Thoracic aorta (tissue), 2 donors: ENCODE measurements at regions not wholly inside any gene's neighbourhood (a gene's known extent, or its start where the extent isn't known, plus 50 kb on each side); places are given as distances from the start of the nearest gene placed in this dataset.
A peak's percentile ranks its signal among the peaks of the same experiment; 100 is the strongest.

Experiments used
- ATAC-seq: fragments of 150-250 bp; one replicate; pipeline ENCODE4 v1.8.0; 2017; ENCODE audit warnings: low read depth; ENCODE audit not compliant: insufficient number of reproducible peaks, low FRiP score
- DNase-seq: peaks from one replicate; pipeline ENCODE4 v3.0.0-alpha.2; 2020; ENCODE audit warnings: low spot score
- H3K27ac ChIP-seq, 2 donors: fragments of 200-600 bp; sonication (generic); 1 replicate in 1 of 2; 2 replicates in 1 of 2; pipeline ENCODE4 v1.5.1; 2016; ENCODE audit warnings: mild to moderate bottlenecking in 2 of 2, moderate library complexity in 2 of 2
- H3K27me3 ChIP-seq: fragments of 200-600 bp; sonication (generic); replicated peaks from 2 replicates; pipeline ENCODE4 v1.6.0; 2016; ENCODE audit warnings: mild to moderate bottlenecking; ENCODE audit not compliant: insufficient read depth
- H3K36me3 ChIP-seq: fragments of 200-600 bp; sonication (generic); one replicate; pipeline ENCODE4 v1.5.1; 2016
- H3K4me1 ChIP-seq, 2 donors: fragments of 200-600 bp; sonication (generic); 1 replicate in 1 of 2; 2 replicates in 1 of 2; pipeline versions ENCODE4 v1.5.1 to v1.6.0; 2016; ENCODE audit warnings: low read depth in 2 of 2, mild to moderate bottlenecking in 1 of 2; ENCODE audit not compliant: control insufficient read depth in 1 of 2
- H3K4me3 ChIP-seq: fragments of 200-600 bp; sonication (generic); 2 replicates; pipeline ENCODE4 v1.5.1; 2016; ENCODE audit warnings: mild to moderate bottlenecking
- H3K9me3 ChIP-seq: fragments of 200-600 bp; sonication (generic); 2 replicates; pipeline ENCODE4 v1.5.1; 2016
- TF ChIP-seq, protein P1 (sequence below): fragments of 200-600 bp; sonication (generic); IDR thresholded peaks from one replicate; pipeline ENCODE4 v1.5.1; 2019; ENCODE audit warnings: antibody characterized with exemption

DNA sequence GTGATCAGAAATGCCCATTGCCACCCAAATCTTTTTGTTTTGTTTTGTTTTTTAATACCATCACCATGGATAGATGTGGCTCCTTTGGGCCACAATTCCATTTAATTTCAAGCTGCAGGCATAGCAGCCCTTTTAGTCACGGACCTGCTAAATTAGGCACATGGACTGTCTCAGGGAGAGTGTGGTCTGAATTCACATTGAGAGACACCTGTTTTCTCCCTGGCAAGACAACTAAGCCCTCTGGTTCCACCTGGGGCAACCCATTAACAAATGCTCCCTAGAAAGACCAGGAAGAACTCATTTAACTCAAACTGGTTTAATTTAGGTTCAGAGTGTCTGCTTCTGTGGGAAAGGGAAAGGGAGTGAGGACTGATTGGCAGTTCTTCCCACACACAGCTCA is 88.2 kb upstream of the ANKRD1 start:
- DNase-seq (no peak), ATAC-seq (no peak)
- Histone ChIP-seq H3K36me3 (no peaks in the 10 kb centered on the region), H3K4me3 (no peak overlapping the region), H3K27me3 (no peaks in the 10 kb centered on the region), H3K9me3 (no peaks in the 10 kb centered on the region), H3K4me1 (peaks cover 8 to 32% of the 10 kb centered on the region in 2 donors), H3K27ac (no peak overlapping the region)
- TF ChIP-seq, protein P1, sequence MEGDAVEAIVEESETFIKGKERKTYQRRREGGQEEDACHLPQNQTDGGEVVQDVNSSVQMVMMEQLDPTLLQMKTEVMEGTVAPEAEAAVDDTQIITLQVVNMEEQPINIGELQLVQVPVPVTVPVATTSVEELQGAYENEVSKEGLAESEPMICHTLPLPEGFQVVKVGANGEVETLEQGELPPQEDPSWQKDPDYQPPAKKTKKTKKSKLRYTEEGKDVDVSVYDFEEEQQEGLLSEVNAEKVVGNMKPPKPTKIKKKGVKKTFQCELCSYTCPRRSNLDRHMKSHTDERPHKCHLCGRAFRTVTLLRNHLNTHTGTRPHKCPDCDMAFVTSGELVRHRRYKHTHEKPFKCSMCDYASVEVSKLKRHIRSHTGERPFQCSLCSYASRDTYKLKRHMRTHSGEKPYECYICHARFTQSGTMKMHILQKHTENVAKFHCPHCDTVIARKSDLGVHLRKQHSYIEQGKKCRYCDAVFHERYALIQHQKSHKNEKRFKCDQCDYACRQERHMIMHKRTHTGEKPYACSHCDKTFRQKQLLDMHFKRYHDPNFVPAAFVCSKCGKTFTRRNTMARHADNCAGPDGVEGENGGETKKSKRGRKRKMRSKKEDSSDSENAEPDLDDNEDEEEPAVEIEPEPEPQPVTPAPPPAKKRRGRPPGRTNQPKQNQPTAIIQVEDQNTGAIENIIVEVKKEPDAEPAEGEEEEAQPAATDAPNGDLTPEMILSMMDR, result no peak

GRCh38 chr10:91010952-91011351 is 90.1 kb upstream of the ANKRD1 start:
- Histone ChIP-seq H3K36me3 (no peaks in the 10 kb centered on the region), H3K4me1 (peaks cover 8 to 28% of the 10 kb centered on the region in 2 donors), H3K9me3 (no peaks in the 10 kb centered on the region), H3K27ac (no peak overlapping the region), H3K4me3 (no peak overlapping the region), H3K27me3 (no peaks in the 10 kb centered on the region)
- ATAC-seq, result peak; percentile 24
- TF ChIP-seq, protein P1, result no peak
- DNase-seq, result no peak

DNA sequence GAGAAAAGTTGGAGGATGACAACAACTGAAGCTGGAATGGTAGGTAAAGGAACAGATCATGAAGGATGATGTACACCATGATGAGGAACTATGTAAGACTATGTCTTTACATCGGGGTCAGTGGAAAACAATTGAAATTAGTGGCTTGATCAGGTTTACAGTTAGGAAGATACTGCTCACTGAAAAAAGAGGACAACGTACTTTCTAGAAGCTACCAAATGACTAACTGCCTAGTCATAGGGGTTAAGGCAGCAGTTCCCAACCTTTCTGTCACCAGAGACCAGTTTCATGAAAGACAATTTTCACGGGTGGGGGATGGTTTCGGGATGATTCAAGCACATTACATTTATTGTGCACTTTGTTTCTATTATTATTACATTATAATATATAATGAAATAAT is 91.6 kb upstream of the ANKRD1 start:
- Histone ChIP-seq H3K9me3 (no peaks in the 10 kb centered on the region), H3K4me1 (peaks cover 0 to 12% of the 10 kb centered on the region in 2 donors), H3K4me3 (no peak overlapping the region), H3K27me3 (no peaks in the 10 kb centered on the region), H3K27ac (no peak overlapping the region), H3K36me3 (no peaks in the 10 kb centered on the region)
- TF ChIP-seq, protein P1, result no peak
- DNase-seq (no peak), ATAC-seq (no peak)

DNA sequence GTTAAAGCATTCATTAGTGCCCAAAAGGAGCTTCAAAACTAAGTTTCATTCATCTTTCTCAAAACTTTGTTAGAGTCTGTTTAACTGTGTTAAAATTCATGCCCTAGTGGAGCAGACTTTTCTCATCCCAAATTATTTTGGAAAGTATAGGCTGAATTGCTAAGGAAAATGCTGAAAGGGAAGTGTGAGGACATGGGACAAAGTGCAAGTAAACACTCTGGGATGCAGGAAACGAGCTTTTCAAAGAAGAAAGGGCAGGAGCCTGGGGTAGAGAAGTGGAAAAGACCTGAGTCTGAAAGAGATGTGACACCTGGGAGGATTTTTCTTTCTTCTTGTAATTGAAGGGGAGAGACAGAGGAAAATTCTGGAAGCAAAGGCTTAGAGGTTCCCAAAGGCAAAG is 93.1 kb upstream of the ANKRD1 start:
- H3K9me3 ChIP-seq, result no peaks in the 10 kb centered on the region
- no peak for DNase-seq
- no peaks in the 10 kb centered on the region for H3K27me3 ChIP-seq
- H3K27ac ChIP-seq, result no peak overlapping the region
- TF ChIP-seq, protein P1, result no peak
- H3K4me1 ChIP-seq, result peaks cover 0 to 8% of the 10 kb centered on the region in 2 donors
- H3K36me3 ChIP-seq, result no peaks in the 10 kb centered on the region
- no peak for ATAC-seq
- no peak overlapping the region for H3K4me3 ChIP-seq

DNA sequence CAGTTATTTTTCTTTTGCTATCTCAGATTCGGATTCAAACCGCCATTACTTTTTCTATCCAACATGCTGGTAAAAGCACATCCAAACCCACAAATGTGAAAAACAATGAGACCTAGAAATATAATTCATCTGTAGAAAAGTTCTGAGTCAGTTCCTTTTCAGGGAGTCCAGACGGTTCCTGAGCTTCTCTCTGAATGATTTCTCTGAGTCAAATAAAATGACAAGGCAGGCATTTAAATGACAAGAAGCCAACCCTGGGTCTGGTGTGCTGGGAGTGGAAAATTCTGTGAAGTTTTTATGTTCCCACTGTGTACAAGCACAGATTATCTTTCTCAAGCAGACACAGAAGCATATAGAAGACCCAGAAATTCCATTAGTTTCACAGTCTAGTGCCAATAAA is 96.3 kb upstream of the ANKRD1 start:
- no peak overlapping the region for H3K27ac ChIP-seq
- no peaks in the 10 kb centered on the region for H3K27me3 ChIP-seq

More for the DNA sequence above, 96.3 kb upstream of the ANKRD1 start:
- Histone ChIP-seq H3K36me3 (no peaks in the 10 kb centered on the region), H3K4me3 (no peak overlapping the region), H3K9me3 (no peaks in the 10 kb centered on the region), H3K4me1 (peaks cover 0 to 8% of the 10 kb centered on the region in 2 donors)
- ATAC-seq (no peak), DNase-seq (no peak)
- TF ChIP-seq, protein P1, result no peak
